Glutamatergic neuron (in vitro differentiated cells): ENCODE measurements at regions not wholly inside any gene's neighbourhood (a gene's known extent, or its start where the extent isn't known, plus 50 kb on each side); places are given as distances from the start of the nearest gene placed in this dataset.
"Not testable (repeated sequence)": the region's sequence is repeated elsewhere in the genome, so short reads cannot be mapped to it uniquely, and the experiment has no call there.

Experiments
- DNase-seq: peaks from one replicate; pipeline ENCODE4 v3.0.0; 2022
- H3K27ac Mint-ChIP-seq: one replicate; pipeline ENCODE4 v1.8.0; 2020; ENCODE audit warnings: mild to moderate bottlenecking, mixed read lengths, inconsistent platforms; ENCODE audit not compliant: unreplicated experiment
- H3K27me3 Mint-ChIP-seq: one replicate; pipeline ENCODE4 v1.8.0; 2020; ENCODE audit warnings: mild to moderate bottlenecking, moderate library complexity, mixed read lengths, inconsistent platforms; ENCODE audit not compliant: unreplicated experiment
- H3K36me3 Mint-ChIP-seq: one replicate; pipeline ENCODE4 v1.8.0; 2020; ENCODE audit warnings: mild to moderate bottlenecking, mixed read lengths, inconsistent platforms; ENCODE audit not compliant: unreplicated experiment
- H3K4me1 Mint-ChIP-seq: one replicate; pipeline ENCODE4 v1.8.0; 2020; ENCODE audit warnings: mild to moderate bottlenecking, low read depth, mixed read lengths, inconsistent platforms; ENCODE audit not compliant: unreplicated experiment
- H3K4me3 Mint-ChIP-seq: one replicate; pipeline ENCODE4 v1.8.0; 2020; ENCODE audit warnings: mild to moderate bottlenecking, mixed read lengths, inconsistent platforms; ENCODE audit not compliant: unreplicated experiment
- H3K9me3 Mint-ChIP-seq: one replicate; pipeline ENCODE4 v1.8.0; 2020; ENCODE audit warnings: mild to moderate bottlenecking, moderate library complexity, mixed read lengths, inconsistent platforms; ENCODE audit not compliant: unreplicated experiment
- CTCF ChIP-seq: fragments of 200-600 bp; sonication (generic); IDR thresholded peaks from one replicate; pipeline ENCODE4 v1.5.0; 2021; ENCODE audit not compliant: partially characterized antibody, unreplicated experiment

GRCh38 chr18:34525244-34525643, 184.9 kb upstream of the DTNA start:
- H3K9me3 Mint-ChIP-seq = no peaks in the 10 kb centered on the region
- H3K27ac Mint-ChIP-seq = no peak overlapping the region
- no peak overlapping the region for H3K4me3 Mint-ChIP-seq
- no peak for TF ChIP-seq CTCF
- no peak for DNase-seq
- H3K36me3 Mint-ChIP-seq = no peaks in the 10 kb centered on the region
- no peaks in the 10 kb centered on the region for H3K27me3 Mint-ChIP-seq
- H3K4me1 Mint-ChIP-seq = peaks cover 2% of the 10 kb centered on the region

GRCh38 chr18:34528177-34528576, 181.9 kb upstream of the DTNA start:
- H3K27me3 Mint-ChIP-seq = no peaks in the 10 kb centered on the region
- peaks cover 3% of the 10 kb centered on the region for H3K4me1 Mint-ChIP-seq
- no peak overlapping the region for H3K4me3 Mint-ChIP-seq
- DNase-seq = no peak
- no peak overlapping the region for H3K27ac Mint-ChIP-seq
- no peaks in the 10 kb centered on the region for H3K36me3 Mint-ChIP-seq
- no peaks in the 10 kb centered on the region for H3K9me3 Mint-ChIP-seq
- TF ChIP-seq CTCF = no peak

GRCh38 chr18:34529358-34530335, 180.5 kb upstream of the DTNA start:
- H3K4me1 Mint-ChIP-seq = peaks cover 1% of the 10 kb centered on the region
- no peak for TF ChIP-seq CTCF
- H3K27ac Mint-ChIP-seq = no peak overlapping the region
- H3K27me3 Mint-ChIP-seq = no peaks in the 10 kb centered on the region
- H3K4me3 Mint-ChIP-seq = no peak overlapping the region
- DNase-seq = no peak
- H3K9me3 Mint-ChIP-seq = no peaks in the 10 kb centered on the region
- no peaks in the 10 kb centered on the region for H3K36me3 Mint-ChIP-seq

GRCh38 chr18:34531110-34531509, 179.0 kb upstream of the DTNA start:
- Mint-ChIP-seq H3K4me1 (peaks cover 1% of the 10 kb centered on the region), H3K27ac (no peak overlapping the region), H3K4me3 (no peak overlapping the region), H3K36me3 (no peaks in the 10 kb centered on the region), H3K27me3 (no peaks in the 10 kb centered on the region), H3K9me3 (no peaks in the 10 kb centered on the region)
- DNase-seq = no peak
- no peak for TF ChIP-seq CTCF

GRCh38 chr18:34534642-34535041, 175.5 kb upstream of the DTNA start:
- H3K36me3 Mint-ChIP-seq, H3K4me3 Mint-ChIP-seq, H3K9me3 Mint-ChIP-seq, H3K27ac Mint-ChIP-seq, H3K27me3 Mint-ChIP-seq, H3K4me1 Mint-ChIP-seq, DNase-seq: not testable (repeated sequence)
